Right lobe of liver (tissue), 6 donors: ENCODE measurements at regions not wholly inside any gene's neighbourhood (a gene's known extent, or its start where the extent isn't known, plus 50 kb on each side); places are given as distances from the start of the nearest gene placed in this dataset.

Source experiments
- ATAC-seq, 4 donors: fragments of 200-7000 bp; cut with Tn5 transposase; one replicate each; pipeline ENCODE4 v1.9.1; 2020; ENCODE audit warnings: mild to moderate bottlenecking in 4 of 4, moderate library complexity in 4 of 4
- DNase-seq, 3 donors: peaks; one replicate each; pipeline ENCODE4 v3.0.0-alpha.2; 2020
- H3K27ac ChIP-seq, 3 donors: fragments of 200-600 bp; one replicate each; pipeline ENCODE4 v1.8.0; 2022
- H3K27me3 ChIP-seq, 2 donors: fragments of 200-600 bp; one replicate each; pipeline ENCODE4 v1.8.0; 2022
- H3K36me3 ChIP-seq, 4 donors: fragments of 200-600 bp; sonication (generic) in 1 of 4; one replicate each; pipeline versions ENCODE4 v1.5.1 to v1.8.0; 2017 to 2022; ENCODE audit warnings: control low read depth in 1 of 4
- H3K4me1 ChIP-seq, 4 donors: fragments of 200-600 bp; sonication (generic) in 1 of 4; one replicate each; pipeline versions ENCODE4 v1.5.1 to v1.8.0; 2017 to 2022; ENCODE audit warnings: control low read depth in 1 of 4
- H3K4me3 ChIP-seq, 3 donors: fragments of 200-600 bp; one replicate each; pipeline ENCODE4 v1.8.0; 2022
- H3K9me3 ChIP-seq, 4 donors: fragments of 200-600 bp; sonication (generic) in 1 of 4; one replicate each; pipeline versions ENCODE4 v1.5.1 to v1.8.0; 2017 to 2022; ENCODE audit warnings: control low read depth in 1 of 4
- CTCF ChIP-seq, 4 donors: fragments of 200-600 bp in 3 of 4; fragments of 450-650 bp in 1 of 4; IDR thresholded peaks; one replicate each; pipeline versions ENCODE4 v1.5.1 to v1.8.0; 2016 to 2022; ENCODE audit warnings: antibody characterized with exemption in 4 of 4, mild to moderate bottlenecking in 2 of 4
- POLR2A ChIP-seq: fragments of 450-650 bp; IDR thresholded peaks from one replicate; pipeline ENCODE4 v1.6.1; 2017; ENCODE audit warnings: antibody characterized with exemption, mild to moderate bottlenecking
- WGBS: methylation state at CpG from one replicate; pipeline ENCODE4 v1.1.6; 2018; ENCODE audit warnings: low coverage, low lambda C conversion rate; ENCODE audit not compliant: insufficient coverage; ENCODE audit errors: missing lambda C conversion rate; 5-methylcytosine and 5-hydroxymethylcytosine counted together
- intact Hi-C, 2 donors: fragments of 100-400 bp; cut with DNase I; formaldehyde crosslinking; loops; one replicate each; pipeline versions ENCODE4 v1.11.2 to v1.14.1; 2022
- donor health status: DM: no; HTN: yes; CAD: no.
- donor health status: DM: no; HTN: no; CAD: no.
- donor health status: DM: no; HTN: no; CAD: no.
- donor health status: DM: no; HTN: yes; CAD: no.
- donor health status: DM: no; HTN: yes; CAD: no.

DNA sequence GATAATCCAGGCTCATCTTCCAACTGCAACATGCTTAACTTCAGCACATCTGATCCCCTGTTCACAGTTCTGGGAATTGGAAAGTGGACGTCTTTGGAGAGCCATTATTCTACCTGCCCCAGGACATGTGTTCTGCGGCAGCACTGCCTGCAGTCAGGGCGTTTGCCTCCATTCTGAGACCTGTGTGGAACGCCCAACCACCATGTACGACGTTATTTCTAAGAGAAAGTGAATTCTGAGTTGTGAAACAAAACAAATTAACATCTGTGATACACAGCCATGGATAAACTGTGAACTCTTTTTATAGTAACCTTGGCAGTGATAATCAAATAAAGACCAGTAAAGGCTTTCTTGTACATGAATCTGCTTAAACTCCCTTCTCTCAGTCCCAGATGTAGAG lies 195.8 kb downstream of the AASDH start:
- H3K27me3 ChIP-seq = no peaks in the 10 kb centered on the region
- WGBS = 78% methylated on average over 6 of the region's 6 CpGs
- no peak overlapping the region for H3K27ac ChIP-seq
- intact Hi-C loops = no loop called here
- H3K4me3 ChIP-seq = no peak overlapping the region
- DNase-seq = no peak
- H3K36me3 ChIP-seq = no peaks in the 10 kb centered on the region
- TF ChIP-seq CTCF (IDR thresholded peaks at IDR 0.05) = no peak
- no peak for TF ChIP-seq POLR2A
- ATAC-seq = no peak
- no peaks in the 10 kb centered on the region for H3K4me1 ChIP-seq
- no peaks in the 10 kb centered on the region for H3K9me3 ChIP-seq

DNA sequence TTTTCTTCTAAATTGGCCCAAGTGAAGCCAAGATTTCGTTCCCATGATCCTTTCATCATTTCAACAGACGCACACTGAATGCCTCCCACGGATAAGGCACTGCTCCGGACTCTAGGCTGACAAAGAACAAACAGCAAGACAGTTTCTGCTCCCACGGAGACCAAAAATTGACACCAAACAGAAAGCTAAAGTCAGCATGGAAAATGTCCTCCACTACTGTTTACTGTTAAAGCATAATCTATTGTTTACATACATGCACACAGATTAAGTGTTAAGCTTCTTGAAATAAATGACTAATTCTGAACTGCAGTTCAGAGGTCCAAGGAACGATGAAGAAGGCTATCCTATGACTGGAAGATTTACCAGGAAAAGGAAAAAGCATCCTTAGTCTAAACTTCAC lies 199.6 kb downstream of the AASDH start:
- H3K27me3 ChIP-seq = no peaks in the 10 kb centered on the region
- no peak overlapping the region for H3K27ac ChIP-seq
- ATAC-seq (no peak), DNase-seq (no peak)
- H3K9me3 ChIP-seq = no peaks in the 10 kb centered on the region
- no peaks in the 10 kb centered on the region for H3K4me1 ChIP-seq
- 31% methylated on average over 6 of the region's 6 CpGs for WGBS
- no peak overlapping the region for H3K4me3 ChIP-seq
- TF ChIP-seq POLR2A (no peak), CTCF (IDR thresholded peaks at IDR 0.05) (no peak)
- intact Hi-C loops = no loop called here
- no peaks in the 10 kb centered on the region for H3K36me3 ChIP-seq

DNA sequence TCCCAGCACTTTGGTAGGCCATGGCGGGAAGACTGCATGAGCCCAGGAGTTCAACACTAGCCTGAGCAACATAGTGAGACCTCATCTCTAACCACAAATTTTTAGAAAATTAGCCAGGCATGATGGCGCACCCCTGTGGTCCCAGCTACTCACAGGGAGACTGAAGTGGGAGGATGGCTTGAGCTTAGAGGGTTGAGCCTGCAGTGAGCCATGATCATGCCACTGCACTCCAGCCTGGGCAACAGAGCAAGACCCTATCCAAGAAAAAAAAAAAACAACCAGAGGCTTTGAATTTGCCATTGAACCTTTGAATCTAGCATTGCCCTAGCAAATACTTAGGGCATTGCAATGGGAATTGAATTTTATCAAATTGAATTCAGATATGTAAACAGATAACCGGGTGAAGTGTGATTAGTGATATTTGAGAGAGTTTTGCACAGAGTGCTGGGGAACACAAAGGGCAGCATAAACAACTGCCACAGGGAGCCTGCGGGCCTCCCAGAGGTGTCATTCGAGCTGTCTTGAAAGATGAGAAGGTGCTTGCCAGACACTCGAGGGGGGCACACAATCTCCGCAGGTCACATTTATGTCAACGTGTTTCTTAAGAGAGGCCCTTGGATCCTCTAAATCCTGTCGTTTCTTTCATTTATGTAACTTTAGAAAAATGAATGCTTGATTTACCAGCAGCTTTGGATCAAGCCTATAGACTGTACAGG lies 200.3 kb downstream of the AASDH start:
- H3K27me3 ChIP-seq = no peaks in the 10 kb centered on the region
- no peak for TF ChIP-seq POLR2A
- TF ChIP-seq CTCF (IDR thresholded peaks at IDR 0.05) = no peak
- no peaks in the 10 kb centered on the region for H3K9me3 ChIP-seq
- 50% methylated on average over 8 of the region's 9 CpGs for WGBS
- no peaks in the 10 kb centered on the region for H3K4me1 ChIP-seq
- ATAC-seq (no peak), DNase-seq (no peak)
- H3K36me3 ChIP-seq = no peaks in the 10 kb centered on the region
- intact Hi-C loops = no loop called here
- H3K4me3 ChIP-seq = no peak overlapping the region
- H3K27ac ChIP-seq = no peak overlapping the region

DNA sequence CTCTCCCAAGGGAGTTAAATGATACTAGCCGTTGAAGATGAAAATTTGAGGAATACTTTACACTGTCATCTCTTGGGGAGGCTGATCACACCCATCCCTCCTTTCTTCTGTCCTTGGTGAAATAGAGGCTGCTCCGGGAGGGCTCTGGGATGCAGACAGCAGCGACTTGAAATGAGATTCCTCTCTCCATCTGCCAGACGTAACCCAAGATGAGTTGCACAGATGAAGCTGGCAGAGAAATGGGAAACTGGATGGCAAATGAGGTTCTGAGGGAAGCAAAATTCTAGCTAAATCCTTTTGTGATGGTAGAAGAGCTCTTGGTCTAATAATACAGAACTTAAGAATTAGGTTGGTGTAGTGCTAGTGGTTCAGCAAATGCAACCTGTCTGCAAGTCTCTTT lies 201.4 kb downstream of the AASDH start:
- no peaks in the 10 kb centered on the region for H3K9me3 ChIP-seq
- 77% methylated on average over 4 of the region's 4 CpGs for WGBS
- TF ChIP-seq CTCF (IDR thresholded peaks at IDR 0.05) (no peak), POLR2A (no peak)
- H3K27ac ChIP-seq = no peak overlapping the region
- DNase-seq = no peak
- no peaks in the 10 kb centered on the region for H3K27me3 ChIP-seq
- intact Hi-C loops = no loop called here
- no peaks in the 10 kb centered on the region for H3K4me1 ChIP-seq
- ATAC-seq = no peak
- H3K4me3 ChIP-seq = no peak overlapping the region
- H3K36me3 ChIP-seq = no peaks in the 10 kb centered on the region

DNA sequence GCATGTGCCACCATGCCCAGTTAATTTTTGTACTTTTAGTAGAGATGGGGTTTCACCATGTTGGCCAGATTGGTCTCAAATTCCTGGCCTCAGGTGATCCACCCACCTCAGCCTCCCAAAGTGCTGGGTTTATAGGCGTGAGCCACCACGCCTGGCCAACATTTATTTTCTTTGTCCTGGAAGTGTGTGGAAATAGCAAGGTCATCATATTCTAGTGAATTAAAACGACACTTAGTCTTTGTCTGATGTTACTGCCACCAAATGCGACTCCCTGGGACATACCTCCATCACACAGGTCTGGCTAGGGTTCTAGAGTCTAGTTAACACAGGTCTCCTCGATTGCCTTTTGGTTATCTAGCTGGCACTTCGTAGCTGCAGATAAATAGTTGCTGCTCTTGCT lies 203.1 kb downstream of the AASDH start:
- Histone ChIP-seq H3K36me3 (no peaks in the 10 kb centered on the region), H3K27ac (no peak overlapping the region), H3K4me1 (no peaks in the 10 kb centered on the region), H3K9me3 (no peaks in the 10 kb centered on the region), H3K4me3 (no peak overlapping the region), H3K27me3 (no peaks in the 10 kb centered on the region)
- TF ChIP-seq CTCF (IDR thresholded peaks at IDR 0.05) (no peak), POLR2A (no peak)
- DNase-seq (no peak), ATAC-seq (no peak)
- 58% methylated on average over 6 of the region's 6 CpGs for WGBS
- intact Hi-C loops = no loop called here
